HG03175 (cell line): ENCODE measurements at regions not wholly inside any gene's neighbourhood (a gene's known extent, or its start where the extent isn't known, plus 50 kb on each side); places are given as distances from the start of the nearest gene placed in this dataset.

Experiments
- ATAC-seq: cut with Tn5 transposase; IDR thresholded peaks from one replicate; pipeline ENCODE4 v1.9.1; 2021; ENCODE audit warnings: mild to moderate bottlenecking, moderate library complexity; ENCODE audit not compliant: unreplicated experiment

GRCh38 chr2:14123436-14124103 is 508.9 kb upstream of the LRATD1 start:
- ATAC-seq: no peak

DNA sequence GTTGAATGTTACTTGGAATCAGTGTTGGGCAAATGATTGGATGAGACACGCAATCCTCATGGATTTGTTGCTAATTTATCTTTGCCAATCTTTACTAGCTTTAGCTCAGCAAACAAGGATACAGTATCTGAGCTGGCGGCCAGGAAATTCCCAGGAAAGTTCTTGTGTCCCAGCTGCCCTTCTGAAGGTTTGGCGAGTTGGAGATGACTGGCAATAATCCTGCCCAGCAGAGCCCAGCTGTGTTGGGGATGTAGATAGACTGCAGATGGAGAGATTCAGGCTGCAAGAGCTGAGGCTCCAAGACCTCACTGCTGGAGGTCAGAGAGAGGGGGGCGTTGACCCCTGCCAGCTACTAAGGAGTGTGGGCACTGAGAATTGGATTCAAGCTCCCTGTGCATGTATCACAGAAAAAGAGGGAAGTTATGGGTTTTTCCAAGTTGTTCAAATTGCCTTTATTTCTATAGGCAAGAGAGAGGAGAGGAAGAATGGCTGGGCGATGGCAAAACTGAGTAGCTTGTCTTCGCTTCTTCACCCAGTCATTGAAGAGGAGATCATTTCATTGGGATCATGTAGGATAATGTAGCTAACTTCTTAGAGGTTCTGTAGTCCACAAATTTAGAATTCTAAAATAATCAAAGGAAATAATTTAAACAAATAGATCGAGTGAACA is 506.8 kb upstream of the LRATD1 start:
- no peak for ATAC-seq

DNA sequence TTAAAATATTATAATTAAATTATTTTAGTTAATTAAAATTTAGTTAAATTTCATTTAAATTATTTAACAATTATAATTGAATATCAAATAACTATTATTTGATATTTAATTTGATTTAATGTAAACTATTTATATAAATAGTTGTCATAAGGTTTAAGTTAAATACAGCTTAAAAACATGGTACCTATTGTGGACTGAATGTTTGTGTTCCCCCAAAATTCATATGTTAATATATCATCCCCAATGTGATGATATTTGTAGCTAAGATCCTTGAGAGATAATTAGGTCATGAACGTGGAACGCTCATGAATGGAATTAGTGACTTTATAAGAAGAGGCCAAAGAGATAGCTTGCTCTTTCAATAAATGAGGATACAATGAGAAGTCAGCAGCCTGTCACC is 505.7 kb upstream of the LRATD1 start:
- no peak for ATAC-seq

DNA sequence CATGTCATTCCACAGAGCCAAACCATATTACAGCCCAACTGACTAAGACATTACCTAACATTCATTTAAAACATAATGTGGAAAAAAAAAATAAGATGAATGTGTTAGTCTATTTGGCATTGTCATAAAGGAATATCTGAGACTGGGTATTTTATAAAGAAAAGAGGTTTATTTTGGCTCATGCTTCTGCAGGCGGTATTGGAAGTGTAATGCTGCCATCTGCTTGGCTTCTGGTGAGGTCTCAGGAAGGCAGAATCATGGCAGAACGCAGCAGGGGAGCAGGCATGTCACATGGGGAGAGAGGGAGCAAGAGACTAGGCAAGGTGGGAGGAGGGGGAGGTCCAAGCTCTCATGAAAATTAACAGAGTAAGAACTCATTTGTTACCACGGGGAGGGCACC is 504.8 kb upstream of the LRATD1 start:
- ATAC-seq: no peak

DNA sequence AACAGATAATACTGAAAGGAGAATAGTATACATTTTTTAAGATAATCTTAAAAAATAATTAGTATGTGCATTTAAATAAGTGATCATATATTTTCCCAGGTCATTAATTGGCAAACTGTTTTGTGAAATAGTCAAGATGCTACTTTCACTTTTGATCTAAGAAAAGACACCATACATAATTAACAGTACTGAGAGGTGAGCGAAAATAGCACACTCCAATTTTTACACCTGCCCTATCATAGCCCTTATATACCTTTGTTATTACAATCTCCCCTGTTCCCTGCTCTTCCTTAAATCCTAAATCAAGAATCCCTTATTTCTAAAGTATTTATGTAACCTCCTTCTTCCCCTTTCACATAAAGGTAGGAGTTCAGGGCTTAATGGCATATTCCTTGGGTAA is 500.1 kb upstream of the LRATD1 start:
- ATAC-seq: no peak

GRCh38 chr2:14134771-14135170 is 497.7 kb upstream of the LRATD1 start:
- no peak for ATAC-seq

GRCh38 chr2:14136030-14136429 is 496.5 kb upstream of the LRATD1 start:
- ATAC-seq: no peak

- no peak for ATAC-seq
These were observed 494.9 kb upstream of the LRATD1 start for GRCh38 chr2:14137643-14138042.

DNA sequence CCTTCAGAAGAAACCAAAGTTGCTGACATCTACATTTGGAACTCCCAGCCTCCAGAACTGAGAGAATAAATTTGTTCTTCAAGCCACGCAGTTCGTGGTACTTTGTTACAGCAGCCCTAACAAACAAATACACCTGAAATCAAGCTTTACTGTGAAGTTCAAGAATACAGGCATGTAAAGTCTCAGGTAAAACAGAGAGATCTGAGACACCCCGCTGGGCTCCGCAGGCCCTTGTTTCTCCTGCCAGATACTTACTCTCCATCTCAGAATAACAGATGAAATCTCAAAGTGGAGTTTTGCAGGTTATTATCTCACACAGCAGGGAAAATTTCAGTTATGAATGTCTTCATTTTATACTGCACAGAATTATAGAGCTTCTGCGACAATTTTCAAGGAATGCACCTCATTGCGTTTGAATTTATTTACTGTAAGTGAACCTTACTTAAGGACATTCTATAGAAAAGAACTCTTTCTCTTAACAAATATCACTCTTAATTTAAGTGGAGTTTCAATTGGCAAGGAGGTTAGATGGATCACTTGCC is 492.4 kb upstream of the LRATD1 start:
- no peak for ATAC-seq

DNA sequence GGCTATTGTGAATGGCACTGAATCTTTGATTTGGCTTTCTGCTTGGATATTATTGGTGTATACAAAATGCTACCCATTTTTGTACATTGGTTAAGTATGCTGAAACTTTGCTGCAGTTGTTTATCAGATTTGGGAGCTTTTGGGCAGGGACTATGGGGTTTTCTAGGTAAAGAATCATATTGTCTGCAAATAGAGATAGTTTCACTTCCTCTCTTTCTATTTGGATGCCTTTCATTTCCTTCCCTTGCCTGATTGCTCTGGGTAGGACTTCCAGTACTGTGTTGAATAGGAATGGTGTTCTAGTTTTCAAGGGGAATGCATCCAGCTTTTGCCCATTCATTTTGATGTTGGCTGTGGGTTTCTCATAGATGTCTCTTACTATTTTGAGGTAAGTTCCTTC is 489.1 kb upstream of the LRATD1 start:
- no peak for ATAC-seq

DNA sequence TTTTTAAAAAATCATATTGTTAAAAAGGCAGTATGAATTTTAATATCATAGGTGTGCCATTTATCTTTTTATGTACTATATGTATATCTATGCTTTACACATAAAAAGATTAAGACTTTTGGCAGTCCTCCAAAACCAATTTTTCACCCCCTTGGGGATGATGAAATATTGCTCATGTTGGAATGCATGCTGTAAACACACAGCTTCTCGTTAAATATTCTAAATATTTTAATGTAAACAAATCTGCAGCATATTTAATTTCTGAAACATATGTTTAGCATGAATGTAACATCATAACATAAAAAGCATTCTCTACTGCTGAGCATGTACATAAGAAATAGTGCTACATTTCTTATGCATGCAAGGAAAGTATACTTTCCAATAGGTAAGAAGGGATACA is 484.3 kb upstream of the LRATD1 start:
- ATAC-seq: no peak

GRCh38 chr2:14157816-14158215 is 474.7 kb upstream of the LRATD1 start:
- ATAC-seq: no peak

DNA sequence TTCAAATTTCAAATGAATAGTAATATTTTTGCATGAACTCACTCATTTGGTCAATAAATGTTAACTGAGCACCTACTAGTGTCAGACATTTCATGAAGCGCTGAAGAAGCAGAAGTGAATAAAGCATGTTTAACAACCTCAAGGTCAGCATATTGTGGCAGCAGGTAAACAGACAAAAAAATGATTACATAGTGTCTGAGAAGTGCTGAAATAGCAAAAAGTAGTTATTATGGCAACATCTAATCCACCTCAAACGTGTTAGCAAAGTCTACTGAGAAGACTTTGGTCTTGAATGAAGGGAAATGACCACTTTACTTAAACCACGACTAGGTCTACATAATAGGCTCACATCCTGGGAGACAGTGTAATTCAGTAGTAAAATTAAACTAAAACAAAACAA is 452.2 kb upstream of the LRATD1 start:
- ATAC-seq: no peak

GRCh38 chr2:14182227-14182946 is 450.1 kb upstream of the LRATD1 start:
- no peak for ATAC-seq

DNA sequence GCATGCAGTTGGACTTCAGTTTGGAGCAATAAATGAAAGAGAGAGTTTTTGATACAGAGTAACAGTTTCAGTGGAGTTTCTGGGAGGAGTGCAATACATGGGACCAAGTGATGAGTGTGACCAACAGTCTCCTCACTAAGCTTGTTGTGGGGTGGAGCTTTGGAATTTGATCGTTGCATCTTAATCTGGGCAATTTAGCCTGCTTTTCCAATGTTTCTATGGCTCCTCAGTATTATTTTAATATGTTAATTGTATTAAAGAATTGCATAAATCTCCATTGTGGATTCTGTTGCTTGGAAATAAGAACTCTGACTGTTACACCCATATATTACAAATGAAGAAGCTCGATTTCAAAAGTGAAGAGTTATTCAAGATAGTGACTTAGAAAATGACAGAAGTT is 446.6 kb upstream of the LRATD1 start:
- ATAC-seq: no peak

DNA sequence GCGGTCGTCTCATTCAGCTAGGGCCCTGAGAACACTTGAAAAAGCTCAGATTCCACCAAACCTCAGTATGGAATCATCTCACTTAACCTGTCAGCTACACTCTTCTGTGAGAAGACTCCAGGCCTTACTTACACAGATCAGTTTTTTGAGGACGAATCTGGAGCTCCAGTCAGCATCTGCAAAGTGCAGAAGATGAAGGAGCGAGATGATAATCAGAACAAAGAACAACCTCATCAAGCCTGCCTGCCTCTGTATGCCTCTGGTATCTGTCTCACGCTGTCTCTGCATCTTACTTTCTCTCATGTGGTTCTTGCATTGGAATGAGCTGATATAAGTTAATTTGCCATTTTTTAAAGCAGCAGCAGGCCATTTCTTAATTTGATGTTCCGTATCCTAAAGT is 444.1 kb upstream of the LRATD1 start:
- no peak for ATAC-seq

- ATAC-seq: no peak
These were observed 442.6 kb upstream of the LRATD1 start for GRCh38 chr2:14189929-14190328.

DNA sequence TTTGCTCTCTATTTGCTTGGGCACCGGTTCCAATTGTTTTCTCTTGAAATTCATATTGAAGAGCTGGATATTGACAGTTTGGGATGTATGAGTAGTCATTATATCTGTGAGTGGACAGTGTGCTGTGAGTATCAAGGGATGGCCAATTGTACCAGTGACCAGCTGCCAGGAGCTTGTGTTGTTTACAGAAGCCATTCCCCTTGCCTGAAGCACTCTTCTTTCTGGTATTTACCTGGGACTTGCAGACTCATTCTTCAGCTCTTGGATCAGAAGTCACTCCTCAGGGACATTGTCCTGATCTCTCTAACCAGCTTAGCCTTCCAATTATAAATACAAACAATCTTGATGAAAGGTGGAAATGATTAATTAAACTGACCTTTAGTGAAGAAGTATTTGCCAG is 438.3 kb upstream of the LRATD1 start:
- ATAC-seq: no peak

DNA sequence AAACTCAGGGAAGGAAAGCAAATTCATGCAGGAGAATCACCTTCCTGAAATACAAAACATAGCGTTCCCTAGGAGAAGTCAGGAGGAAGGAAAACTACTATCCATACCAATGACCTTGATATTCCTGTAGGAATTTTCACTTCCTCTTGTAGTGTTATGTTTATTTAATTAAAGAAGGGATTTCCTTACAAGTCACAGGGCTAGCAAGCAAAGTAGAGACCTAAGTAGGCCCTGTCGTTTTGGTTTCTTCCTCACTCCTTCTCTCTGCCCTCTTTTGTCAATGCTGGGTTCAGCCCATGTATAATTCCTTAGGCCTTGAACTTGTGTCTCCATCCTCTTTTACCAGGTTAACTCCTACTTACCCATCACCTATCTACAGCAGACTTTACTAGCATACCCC is 435.2 kb upstream of the LRATD1 start:
- no peak for ATAC-seq

DNA sequence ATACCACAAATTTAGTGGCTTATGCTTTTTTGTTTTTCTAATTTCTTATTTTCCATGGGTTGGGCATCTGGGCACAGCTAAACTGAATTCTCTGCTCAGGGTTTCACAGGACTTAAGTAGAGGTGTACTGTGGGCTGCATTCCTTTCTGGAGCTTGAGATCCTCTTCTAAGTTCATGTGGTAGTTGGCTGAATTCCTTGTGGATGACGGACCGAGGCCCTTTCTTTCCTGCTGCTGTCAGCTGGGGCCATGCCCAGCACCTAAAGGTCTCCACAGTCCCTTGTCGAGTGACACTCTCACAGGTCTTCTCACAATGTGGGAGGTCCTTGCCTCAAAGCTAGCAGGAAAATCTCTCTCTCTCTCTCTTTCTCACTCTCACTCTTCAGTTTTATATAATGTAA is 433.5 kb upstream of the LRATD1 start:
- no peak for ATAC-seq

- no peak for ATAC-seq
These were observed 413.2 kb upstream of the LRATD1 start for GRCh38 chr2:14219306-14219705.

DNA sequence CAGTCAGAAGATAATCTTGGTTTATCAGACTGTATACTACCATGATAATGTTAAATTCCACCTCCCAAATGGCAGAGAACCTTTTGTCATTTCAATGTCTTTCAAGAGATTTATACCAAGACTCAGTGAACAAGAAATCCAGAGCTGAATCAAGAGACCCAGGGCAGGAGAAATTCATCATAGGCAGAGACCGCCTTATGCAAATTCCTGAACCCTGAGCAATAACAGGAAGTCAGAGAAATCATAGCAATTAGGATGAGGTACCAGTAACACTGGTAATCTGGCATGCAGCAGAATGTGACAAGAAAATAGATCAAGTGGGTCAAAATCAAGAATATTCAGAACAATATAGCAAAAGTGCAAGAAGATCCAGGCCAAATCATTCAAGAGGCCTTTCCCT is 412.4 kb upstream of the LRATD1 start:
- ATAC-seq: no peak
